Ovary (tissue), 7 donors: ENCODE measurements at regions not wholly inside any gene's neighbourhood (a gene's known extent, or its start where the extent isn't known, plus 50 kb on each side); places are given as distances from the start of the nearest gene placed in this dataset.

Experiments used
- DNase-seq, 5 donors: peaks; one replicate each; pipeline ENCODE4 v3.0.0-alpha.2; 2019 to 2020
- H3K27ac ChIP-seq, 2 donors: fragments of 200-600 bp; one replicate each; pipeline versions ENCODE4 v1.5.1 to v1.8.0; 2019 to 2022
- H3K27me3 ChIP-seq: fragments of 200-600 bp; one replicate; pipeline ENCODE4 v1.8.0; 2022
- H3K36me3 ChIP-seq: fragments of 200-600 bp; sonication (generic); one replicate; pipeline ENCODE4 v1.5.1; 2019
- H3K4me1 ChIP-seq: one replicate; pipeline ENCODE4 v1.8.1; 2013; ENCODE audit warnings: mild to moderate bottlenecking, moderate library complexity; ENCODE audit not compliant: insufficient read depth
- H3K4me3 ChIP-seq: fragments of 200-600 bp; sonication (generic); one replicate; pipeline ENCODE4 v1.5.1; 2017
- H3K9me3 ChIP-seq, 2 donors: fragments of 200-600 bp in 1 of 2; sonication (generic) in 1 of 2; one replicate each; pipeline versions ENCODE4 v1.5.1 to v1.8.1; 2013 to 2019; ENCODE audit warnings: mild to moderate bottlenecking in 1 of 2, moderate library complexity in 1 of 2
- EP300 ChIP-seq: sonication (generic); formaldehyde crosslinking; IDR thresholded peaks from one replicate; pipeline ENCODE4 v1.6.1; 2017; ENCODE audit warnings: antibody characterized with exemption
- POLR2A ChIP-seq: fragments of 450-650 bp; IDR thresholded peaks from one replicate; pipeline ENCODE4 v1.6.1; 2017; ENCODE audit warnings: antibody characterized with exemption, mild to moderate bottlenecking, moderate library complexity
- WGBS, 3 donors: extraction: QIAGEN DNeasy Blood & Tissue Kit in 1 of 3; methylation state at CpG; one replicate each; pipeline versions ENCODE4 v1.1.5 to v1.1.7; 2013 to 2017; 5-methylcytosine and 5-hydroxymethylcytosine counted together
- intact Hi-C, 4 donors: fragments of 100-400 bp; cut with DNase I; formaldehyde crosslinking; loops; one replicate each; pipeline versions ENCODE4 v1.11.0 to v1.15.1; 2022 to 2023
- TF ChIP-seq, protein P1 (sequence below), 3 donors: fragments of 450-650 bp in 2 of 3; fragments of 200-600 bp in 1 of 3; IDR thresholded peaks; one replicate each; pipeline versions ENCODE4 v1.5.1 to v1.8.0; 2016 to 2022; ENCODE audit warnings: antibody characterized with exemption in 3 of 3, mild to moderate bottlenecking in 1 of 3
- donor health status: DM: no; HTN: no; CAD: no; lungs with moderate emphysema.
- donor health status: DM: no; HTN: no; CAD: no.
- donor health status: Bipolar disorder and iron deficiency.
- donor health status: DM: no; HTN: no; CAD: no.
- donor health status: DM: yes; HTN: yes; CAD: no.

GRCh38 chr16:52294660-52295059, 252.3 kb downstream of the TOX3 start:
- H3K4me3 ChIP-seq = no peak overlapping the region
- no peaks in the 10 kb centered on the region for H3K4me1 ChIP-seq
- no peaks in the 10 kb centered on the region for H3K27me3 ChIP-seq
- TF ChIP-seq POLR2A (no peak), EP300 (no peak)
- TF ChIP-seq, protein P1, sequence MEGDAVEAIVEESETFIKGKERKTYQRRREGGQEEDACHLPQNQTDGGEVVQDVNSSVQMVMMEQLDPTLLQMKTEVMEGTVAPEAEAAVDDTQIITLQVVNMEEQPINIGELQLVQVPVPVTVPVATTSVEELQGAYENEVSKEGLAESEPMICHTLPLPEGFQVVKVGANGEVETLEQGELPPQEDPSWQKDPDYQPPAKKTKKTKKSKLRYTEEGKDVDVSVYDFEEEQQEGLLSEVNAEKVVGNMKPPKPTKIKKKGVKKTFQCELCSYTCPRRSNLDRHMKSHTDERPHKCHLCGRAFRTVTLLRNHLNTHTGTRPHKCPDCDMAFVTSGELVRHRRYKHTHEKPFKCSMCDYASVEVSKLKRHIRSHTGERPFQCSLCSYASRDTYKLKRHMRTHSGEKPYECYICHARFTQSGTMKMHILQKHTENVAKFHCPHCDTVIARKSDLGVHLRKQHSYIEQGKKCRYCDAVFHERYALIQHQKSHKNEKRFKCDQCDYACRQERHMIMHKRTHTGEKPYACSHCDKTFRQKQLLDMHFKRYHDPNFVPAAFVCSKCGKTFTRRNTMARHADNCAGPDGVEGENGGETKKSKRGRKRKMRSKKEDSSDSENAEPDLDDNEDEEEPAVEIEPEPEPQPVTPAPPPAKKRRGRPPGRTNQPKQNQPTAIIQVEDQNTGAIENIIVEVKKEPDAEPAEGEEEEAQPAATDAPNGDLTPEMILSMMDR (IDR thresholded peaks at IDR 0.05) = no peak
- 66 to 75% (median 72%) methylated on average over 3 of the region's 3 CpGs for WGBS, 3 donors
- no peak for DNase-seq
- intact Hi-C loops = no loop called here
- no peaks in the 10 kb centered on the region for H3K36me3 ChIP-seq
- no peaks in the 10 kb centered on the region for H3K9me3 ChIP-seq
- no peak overlapping the region for H3K27ac ChIP-seq

GRCh38 chr16:52293204-52293603, 253.7 kb downstream of the TOX3 start:
- no peak for TF ChIP-seq EP300
- TF ChIP-seq, protein P1 (IDR thresholded peaks at IDR 0.05) = no peak
- no peak for TF ChIP-seq POLR2A
- H3K4me1 ChIP-seq = no peaks in the 10 kb centered on the region
- WGBS, 3 donors = 35 to 42% (median 40%) methylated on average over 2 of the region's 2 CpGs
- intact Hi-C loops = no loop called here
- H3K9me3 ChIP-seq = no peaks in the 10 kb centered on the region
- no peaks in the 10 kb centered on the region for H3K36me3 ChIP-seq
- H3K27ac ChIP-seq = no peak overlapping the region
- no peak overlapping the region for H3K4me3 ChIP-seq
- DNase-seq = no peak
- no peaks in the 10 kb centered on the region for H3K27me3 ChIP-seq

DNA sequence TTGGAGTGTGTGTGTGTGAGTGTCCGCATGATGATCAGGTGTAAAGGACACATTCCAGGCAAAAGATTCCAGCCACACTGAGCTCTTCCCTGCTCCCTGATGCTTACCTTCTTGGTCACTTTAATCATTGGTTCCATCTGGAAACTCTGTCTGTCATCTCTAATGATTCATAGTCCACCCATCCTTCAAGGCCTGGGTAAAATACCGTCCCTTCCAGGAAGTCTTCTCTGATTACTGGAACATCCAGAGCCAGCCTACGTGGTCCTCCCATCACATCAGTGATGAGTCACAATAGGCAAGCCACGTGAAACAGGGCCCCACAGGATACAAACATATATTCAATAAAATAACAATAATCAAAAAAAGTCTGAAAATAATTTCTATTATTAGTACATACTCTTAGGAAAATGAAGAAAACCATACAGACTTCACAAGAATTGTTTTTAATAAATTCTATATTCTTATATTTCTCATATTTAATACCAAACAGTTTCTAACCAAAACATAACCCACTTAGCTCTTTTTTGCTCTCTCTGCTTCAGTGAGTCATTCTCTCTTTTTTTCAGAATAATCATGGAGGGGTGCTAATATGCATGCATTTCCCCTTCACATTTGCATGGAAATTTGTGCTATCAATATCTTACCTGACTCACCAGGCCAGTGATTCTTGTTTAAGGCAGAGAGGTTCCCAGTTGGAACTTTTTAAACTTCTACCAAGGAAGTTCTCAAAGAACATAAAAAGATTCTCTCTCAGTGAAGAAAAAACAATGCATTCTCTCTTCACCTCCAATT, 263.2 kb downstream of the TOX3 start:
- Histone ChIP-seq H3K27me3 (no peaks in the 10 kb centered on the region), H3K27ac (no peak overlapping the region), H3K36me3 (no peaks in the 10 kb centered on the region), H3K9me3 (no peaks in the 10 kb centered on the region), H3K4me1 (no peaks in the 10 kb centered on the region), H3K4me3 (no peak overlapping the region)
- no peak for DNase-seq
- WGBS, 3 donors = 71 to 74% (median 74%) methylated on average over 4 of the region's 4 CpGs
- intact Hi-C loops = no loop called here
- TF ChIP-seq POLR2A (no peak), EP300 (no peak)
- TF ChIP-seq, protein P1 (IDR thresholded peaks at IDR 0.05) = no peak

- intact Hi-C loops = no loop called here
These were observed 263.9 kb downstream of the TOX3 start for GRCh38 chr16:52283018-52283417.

More at GRCh38 chr16:52283018-52283417, 263.9 kb downstream of the TOX3 start:
- TF ChIP-seq, protein P1 (IDR thresholded peaks at IDR 0.05) = no peak
- no peak for TF ChIP-seq EP300
- no peak for TF ChIP-seq POLR2A
- Histone ChIP-seq H3K9me3 (no peaks in the 10 kb centered on the region), H3K36me3 (no peaks in the 10 kb centered on the region), H3K4me1 (no peaks in the 10 kb centered on the region), H3K27ac (no peak overlapping the region), H3K27me3 (no peaks in the 10 kb centered on the region), H3K4me3 (no peak overlapping the region)
- 61 to 79% (median 78%) methylated on average over 2 of the region's 2 CpGs for WGBS, 3 donors
- DNase-seq = no peak
